ENCODE measurements at regions not wholly inside any gene's neighbourhood (a gene's known extent, or its start where the extent isn't known, plus 50 kb on each side); places are given as distances from the start of the nearest gene placed in this dataset.

- TF ChIP-seq, protein P1, sequence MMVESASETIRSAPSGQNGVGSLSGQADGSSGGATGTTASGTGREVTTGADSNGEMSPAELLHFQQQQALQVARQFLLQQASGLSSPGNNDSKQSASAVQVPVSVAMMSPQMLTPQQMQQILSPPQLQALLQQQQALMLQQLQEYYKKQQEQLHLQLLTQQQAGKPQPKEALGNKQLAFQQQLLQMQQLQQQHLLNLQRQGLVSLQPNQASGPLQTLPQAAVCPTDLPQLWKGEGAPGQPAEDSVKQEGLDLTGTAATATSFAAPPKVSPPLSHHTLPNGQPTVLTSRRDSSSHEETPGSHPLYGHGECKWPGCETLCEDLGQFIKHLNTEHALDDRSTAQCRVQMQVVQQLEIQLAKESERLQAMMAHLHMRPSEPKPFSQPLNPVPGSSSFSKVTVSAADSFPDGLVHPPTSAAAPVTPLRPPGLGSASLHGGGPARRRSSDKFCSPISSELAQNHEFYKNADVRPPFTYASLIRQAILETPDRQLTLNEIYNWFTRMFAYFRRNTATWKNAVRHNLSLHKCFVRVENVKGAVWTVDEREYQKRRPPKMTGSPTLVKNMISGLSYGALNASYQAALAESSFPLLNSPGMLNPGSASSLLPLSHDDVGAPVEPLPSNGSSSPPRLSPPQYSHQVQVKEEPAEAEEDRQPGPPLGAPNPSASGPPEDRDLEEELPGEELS (CRISPR knock-in tag; IDR thresholded peaks at IDR 0.05), result no peak
- TF ChIP-seq CTCF (IDR thresholded peaks at IDR 0.05) (no peak), NR3C1 (CRISPR knock-in tag; conservative IDR thresholded peaks at IDR 0.05; ENCODE audit: low read depth) (no peak), MAX (CRISPR knock-in tag; IDR thresholded peaks at IDR 0.05) (no peak), ATF3 (CRISPR knock-in tag; conservative IDR thresholded peaks at IDR 0.05) (no peak), ZNF512 (CRISPR knock-in tag; IDR thresholded peaks at IDR 0.05; ENCODE audit: borderline replicate concordance) (no peak), ATF2 (CRISPR knock-in tag; IDR thresholded peaks at IDR 0.05; ENCODE audit: borderline replicate concordance, low read depth) (no peak), E2F4 (CRISPR knock-in tag; IDR thresholded peaks at IDR 0.05; ENCODE audit: borderline replicate concordance, low read depth) (no peak), NFE2L1 (CRISPR knock-in tag; IDR thresholded peaks at IDR 0.05) (no peak), E2F5 (CRISPR knock-in tag; IDR thresholded peaks at IDR 0.05) (no peak), FOXJ3 (CRISPR knock-in tag; IDR thresholded peaks at IDR 0.05; ENCODE audit: borderline replicate concordance) (no peak)
- TF ChIP-seq, protein P2, sequence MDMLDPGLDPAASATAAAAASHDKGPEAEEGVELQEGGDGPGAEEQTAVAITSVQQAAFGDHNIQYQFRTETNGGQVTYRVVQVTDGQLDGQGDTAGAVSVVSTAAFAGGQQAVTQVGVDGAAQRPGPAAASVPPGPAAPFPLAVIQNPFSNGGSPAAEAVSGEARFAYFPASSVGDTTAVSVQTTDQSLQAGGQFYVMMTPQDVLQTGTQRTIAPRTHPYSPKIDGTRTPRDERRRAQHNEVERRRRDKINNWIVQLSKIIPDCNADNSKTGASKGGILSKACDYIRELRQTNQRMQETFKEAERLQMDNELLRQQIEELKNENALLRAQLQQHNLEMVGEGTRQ (CRISPR knock-in tag; IDR thresholded peaks at IDR 0.05), result no peak
- TF ChIP-seq, protein P3, sequence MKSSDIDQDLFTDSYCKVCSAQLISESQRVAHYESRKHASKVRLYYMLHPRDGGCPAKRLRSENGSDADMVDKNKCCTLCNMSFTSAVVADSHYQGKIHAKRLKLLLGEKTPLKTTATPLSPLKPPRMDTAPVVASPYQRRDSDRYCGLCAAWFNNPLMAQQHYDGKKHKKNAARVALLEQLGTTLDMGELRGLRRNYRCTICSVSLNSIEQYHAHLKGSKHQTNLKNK (CRISPR knock-in tag; IDR thresholded peaks at IDR 0.05), result no peak
Measured at GRCh38 chr12:24560831-24561271, 388.1 kb downstream of the BCAT1 start.

Data from WTC11 (cell line).